ENCODE measurements at regions not wholly inside any gene's neighbourhood (a gene's known extent, or its start where the extent isn't known, plus 50 kb on each side); places are given as distances from the start of the nearest gene placed in this dataset.
A peak's percentile ranks its signal among the peaks of the same experiment; 100 is the strongest.

GRCh38 chr1:9465640-9466039, 73.6 kb upstream of the SLC25A33 start:
- BruUV-seq (replicated peaks) = no TSS peak
- TF ChIP-seq UBTF (CRISPR knock-in tag; IDR thresholded peaks at IDR 0.05) (no peak), HNF4A (CRISPR knock-in tag; IDR thresholded peaks at IDR 0.05) (peak; percentile 20; the same call in 1 of the 2 replicates), PAWR (CRISPR knock-in tag; IDR thresholded peaks at IDR 0.05; ENCODE audit: borderline replicate concordance) (no peak), LCORL (IDR thresholded peaks at IDR 0.05) (no peak), LCORL (CRISPR knock-in tag; IDR thresholded peaks at IDR 0.05) (0 out of 2 replicates have a peak, but pooled peaks have one; percentile 22), ZNF441 (CRISPR knock-in tag; IDR thresholded peaks at IDR 0.05; ENCODE audit: borderline replicate concordance) (peak; percentile 64; the same call in 1 of the 2 replicates), ZNF570 (CRISPR knock-in tag; IDR thresholded peaks at IDR 0.05; ENCODE audit: borderline replicate concordance) (no peak), ZKSCAN5 (CRISPR knock-in tag; IDR thresholded peaks at IDR 0.05) (no peak)
- Histone ChIP-seq H3K79me2 (ENCODE audit: insufficient read depth, low read length) (no peaks in the 10 kb centered on the region), H3K27me3 (ENCODE audit: control insufficient read depth in 1 of 2, insufficient read depth in 2 of 2, low read length in 2 of 2) (peaks cover 7 to 34% of the 10 kb centered on the region in 2 experiments), H3K4me1 (ENCODE audit: insufficient read depth, low read length) (peaks cover 21% of the 10 kb centered on the region), H3K4me3 (replicated peaks in 1 of 3; ENCODE audit: insufficient read depth in 1 of 3, low read depth in 2 of 3, low read length in 3 of 3) (no peak overlapping the region), H3K9me3 (ENCODE audit: low read length) (no peaks in the 10 kb centered on the region), H3K9ac (ENCODE audit: insufficient read depth, low read depth, low read length) (no peak overlapping the region), H3K27ac (ENCODE audit: extremely low read length, insufficient read depth, low read length) (no peak overlapping the region), H3K36me3 (replicated peaks in 1 of 2; ENCODE audit: control insufficient read depth in 1 of 2, insufficient read depth in 2 of 2, low read length in 2 of 2) (no peaks in the 10 kb centered on the region), H4K20me1 (ENCODE audit: insufficient read depth, low read length) (no peaks in the 10 kb centered on the region), H2AFZ (ENCODE audit: low read length) (no peak overlapping the region), H3K4me2 (ENCODE audit: low read depth, low read length) (no peak overlapping the region)
- ATAC-seq (peak; percentile 60), DNase-seq (ENCODE audit: low spot score) (no peak), FAIRE-seq (no peak)
- ChIA-PET POLR2A (no interaction called here), CTCF (ENCODE audit: low intra/inter-chr PET ratio, low total read pairs) (no interaction called here)
- intact Hi-C loops (cut with micrococcal nuclease; ENCODE audit: unreplicated experiment) (no loop called here), in situ Hi-C loops (cut with HindIII; ENCODE audit: extremely low pct_ligation_motif_present, low pct_unique_long_range_greater_than_20kb) (no loop called here)
- 19% methylated on average over 8 of the region's 9 CpGs for WGBS (ENCODE audit: low lambda C conversion rate)
